ENCODE measurements at regions not wholly inside any gene's neighbourhood (a gene's known extent, or its start where the extent isn't known, plus 50 kb on each side); places are given as distances from the start of the nearest gene placed in this dataset.

- H3K36me3 Mint-ChIP-seq (ENCODE audit: insufficient read depth), result no peaks in the 10 kb centered on the region
- DNase-seq (no peak), ATAC-seq (replicated peaks) (no peak)
- no peak overlapping the region for H3K27ac Mint-ChIP-seq
- no peaks in the 10 kb centered on the region for H3K4me1 Mint-ChIP-seq (ENCODE audit: low read depth in 2 of 2)
- H3K4me3 Mint-ChIP-seq, result no peak overlapping the region
- H3K9me3 Mint-ChIP-seq, result peaks cover 0 to 15% of the 10 kb centered on the region in 2 donors
- peaks cover 39 to 43% of the 10 kb centered on the region in 2 donors for H3K27me3 Mint-ChIP-seq
These were observed 234.1 kb downstream of the STK31 start for GRCh38 chr7:23944131-23944530.

- Mint-ChIP-seq H3K27me3 (peaks cover 32 to 33% of the 10 kb centered on the region in 2 donors), H3K27ac (no peak overlapping the region), H3K4me1 (ENCODE audit: low read depth in 2 of 2) (no peaks in the 10 kb centered on the region), H3K4me3 (no peak overlapping the region), H3K36me3 (ENCODE audit: insufficient read depth) (no peaks in the 10 kb centered on the region), H3K9me3 (peaks cover 0 to 15% of the 10 kb centered on the region in 2 donors)
- DNase-seq (no peak), ATAC-seq (replicated peaks) (no peak)
These were observed 235.5 kb downstream of the STK31 start for GRCh38 chr7:23945472-23945871.

- DNase-seq (no peak), ATAC-seq (replicated peaks) (no peak)
- Mint-ChIP-seq H3K27me3 (no peaks in the 10 kb centered on the region), H3K36me3 (ENCODE audit: insufficient read depth) (no peaks in the 10 kb centered on the region), H3K4me1 (ENCODE audit: low read depth in 2 of 2) (no peaks in the 10 kb centered on the region), H3K9me3 (no peaks in the 10 kb centered on the region), H3K27ac (no peak overlapping the region), H3K4me3 (no peak overlapping the region)
These were observed 245.1 kb downstream of the STK31 start for GRCh38 chr7:23955145-23955544.

GRCh38 chr7:23955600-23956149 lies 245.7 kb downstream of the STK31 start:
- no peak for ATAC-seq (replicated peaks)
- Mint-ChIP-seq H3K36me3 (ENCODE audit: insufficient read depth) (no peaks in the 10 kb centered on the region), H3K27ac (no peak overlapping the region), H3K27me3 (no peaks in the 10 kb centered on the region), H3K4me1 (ENCODE audit: low read depth in 2 of 2) (no peaks in the 10 kb centered on the region), H3K9me3 (no peaks in the 10 kb centered on the region), H3K4me3 (no peak overlapping the region)
- no peak for DNase-seq

GRCh38 chr7:23956772-23957576 lies 247.0 kb downstream of the STK31 start:
- DNase-seq, result no peak
- Mint-ChIP-seq H3K4me3 (no peak overlapping the region), H3K36me3 (ENCODE audit: insufficient read depth) (no peaks in the 10 kb centered on the region), H3K4me1 (ENCODE audit: low read depth in 2 of 2) (no peaks in the 10 kb centered on the region), H3K27ac (no peak overlapping the region), H3K27me3 (peaks cover 0 to 10% of the 10 kb centered on the region in 2 donors), H3K9me3 (no peaks in the 10 kb centered on the region)
- no peak for ATAC-seq (replicated peaks)

- Mint-ChIP-seq H3K4me1 (ENCODE audit: low read depth in 2 of 2) (no peaks in the 10 kb centered on the region), H3K36me3 (ENCODE audit: insufficient read depth) (no peaks in the 10 kb centered on the region), H3K4me3 (no peak overlapping the region), H3K9me3 (no peaks in the 10 kb centered on the region), H3K27ac (no peak overlapping the region), H3K27me3 (peaks cover 0 to 10% of the 10 kb centered on the region in 2 donors)
- DNase-seq (no peak), ATAC-seq (replicated peaks) (no peak)
These were observed 249.8 kb downstream of the STK31 start for GRCh38 chr7:23959821-23960220.

- Mint-ChIP-seq H3K9me3 (no peaks in the 10 kb centered on the region), H3K36me3 (ENCODE audit: insufficient read depth) (no peaks in the 10 kb centered on the region), H3K4me3 (no peak overlapping the region), H3K27me3 (peaks cover 0 to 10% of the 10 kb centered on the region in 2 donors), H3K4me1 (ENCODE audit: low read depth in 2 of 2) (no peaks in the 10 kb centered on the region), H3K27ac (no peak overlapping the region)
- DNase-seq (no peak), ATAC-seq (replicated peaks) (no peak)
These were observed 250.3 kb downstream of the STK31 start for GRCh38 chr7:23960361-23960760.

- H3K4me1 Mint-ChIP-seq (ENCODE audit: low read depth in 2 of 2), result peaks cover 0 to 4% of the 10 kb centered on the region in 2 donors
- H3K27me3 Mint-ChIP-seq, result peaks cover 0 to 10% of the 10 kb centered on the region in 2 donors
- no peak overlapping the region for H3K27ac Mint-ChIP-seq
- DNase-seq (no peak), ATAC-seq (replicated peaks) (no peak)
- no peak overlapping the region for H3K4me3 Mint-ChIP-seq
- no peaks in the 10 kb centered on the region for H3K9me3 Mint-ChIP-seq
- H3K36me3 Mint-ChIP-seq (ENCODE audit: insufficient read depth), result no peaks in the 10 kb centered on the region
These were observed 253.6 kb downstream of the STK31 start for GRCh38 chr7:23963461-23964165.

GRCh38 chr7:23964715-23965114 lies 254.7 kb downstream of the STK31 start:
- ATAC-seq (replicated peaks) (no peak), DNase-seq (no peak)
- no peaks in the 10 kb centered on the region for H3K9me3 Mint-ChIP-seq
- H3K36me3 Mint-ChIP-seq (ENCODE audit: insufficient read depth), result no peaks in the 10 kb centered on the region
- peaks cover 0 to 10% of the 10 kb centered on the region in 2 donors for H3K27me3 Mint-ChIP-seq
- no peak overlapping the region for H3K4me3 Mint-ChIP-seq
- H3K27ac Mint-ChIP-seq, result no peak overlapping the region
- peaks cover 0 to 4% of the 10 kb centered on the region in 2 donors for H3K4me1 Mint-ChIP-seq (ENCODE audit: low read depth in 2 of 2)

GRCh38 chr7:23965296-23965695 lies 255.3 kb downstream of the STK31 start:
- no peak for DNase-seq
- H3K4me3 Mint-ChIP-seq, result no peak overlapping the region
- no peak overlapping the region for H3K27ac Mint-ChIP-seq
- no peak for ATAC-seq (replicated peaks)
- H3K9me3 Mint-ChIP-seq, result no peaks in the 10 kb centered on the region
- H3K27me3 Mint-ChIP-seq, result peaks cover 0 to 10% of the 10 kb centered on the region in 2 donors
- no peaks in the 10 kb centered on the region for H3K36me3 Mint-ChIP-seq (ENCODE audit: insufficient read depth)
- peaks cover 0 to 4% of the 10 kb centered on the region in 2 donors for H3K4me1 Mint-ChIP-seq (ENCODE audit: low read depth in 2 of 2)

GRCh38 chr7:23966941-23967340 lies 256.9 kb downstream of the STK31 start:
- Mint-ChIP-seq H3K4me3 (no peak overlapping the region), H3K27me3 (no peaks in the 10 kb centered on the region), H3K27ac (no peak overlapping the region), H3K9me3 (no peaks in the 10 kb centered on the region), H3K4me1 (ENCODE audit: low read depth in 2 of 2) (peaks cover 0 to 4% of the 10 kb centered on the region in 2 donors), H3K36me3 (ENCODE audit: insufficient read depth) (no peaks in the 10 kb centered on the region)
- DNase-seq, result no peak
- ATAC-seq (replicated peaks), result no peak

GRCh38 chr7:23967949-23968599 lies 258.1 kb downstream of the STK31 start:
- DNase-seq (no peak), ATAC-seq (replicated peaks) (no peak)
- H3K27ac Mint-ChIP-seq, result no peak overlapping the region
- H3K4me1 Mint-ChIP-seq (ENCODE audit: low read depth in 2 of 2), result peaks cover 0 to 4% of the 10 kb centered on the region in 2 donors
- no peak overlapping the region for H3K4me3 Mint-ChIP-seq
- H3K9me3 Mint-ChIP-seq, result no peaks in the 10 kb centered on the region
- H3K27me3 Mint-ChIP-seq, result no peaks in the 10 kb centered on the region
- no peaks in the 10 kb centered on the region for H3K36me3 Mint-ChIP-seq (ENCODE audit: insufficient read depth)

GRCh38 chr7:23968791-23969190 lies 258.8 kb downstream of the STK31 start:
- Mint-ChIP-seq H3K4me3 (no peak overlapping the region), H3K36me3 (ENCODE audit: insufficient read depth) (no peaks in the 10 kb centered on the region), H3K27ac (no peak overlapping the region), H3K4me1 (ENCODE audit: low read depth in 2 of 2) (peaks cover 0 to 4% of the 10 kb centered on the region in 2 donors), H3K9me3 (no peaks in the 10 kb centered on the region), H3K27me3 (no peaks in the 10 kb centered on the region)
- no peak for DNase-seq
- ATAC-seq (replicated peaks), result no peak
